HCT116 (cell line): ENCODE measurements at regions not wholly inside any gene's neighbourhood (a gene's known extent, or its start where the extent isn't known, plus 50 kb on each side); places are given as distances from the start of the nearest gene placed in this dataset.

Experiments used
- ATAC-seq: fragments of 200-7000 bp; cut with Tn5 transposase; 2 replicates; pipeline ENCODE4 v1.9.1; 2020; ENCODE audit warnings: mild to moderate bottlenecking, moderate library complexity
- BruUV-seq: library from RNA; stranded (reverse); fragments of 400-500 nt; replicated peaks from 2 replicates; lab custom pipeline; 2021; lab: Mats Ljungman, UMichigan
- CTCF ChIA-PET: fragments of 300-600 bp; sonication (Branson Sonifier 250); formaldehyde crosslinking; loops from one replicate; lab custom pipeline; 2021; ENCODE audit warnings: antibody characterized with exemption; lab: Charles Lee
- POLR2A ChIA-PET: fragments of 300-600, 350-600 bp; sonication (Branson Sonifier 250); formaldehyde crosslinking; loops from one replicate; lab custom pipeline; 2021; ENCODE audit warnings: antibody characterized with exemption; lab: Charles Lee
- RAD21 ChIA-PET, 2 experiments: fragments of 300-600 bp; sonication (Branson Sonifier 250); formaldehyde crosslinking; loops; one replicate each; lab custom pipeline; 2023; ENCODE audit warnings: low total read pairs in 2 of 2; ENCODE audit not compliant: uncharacterized antibody in 2 of 2, unreplicated experiment in 2 of 2, low non-redundant PET in 1 of 2; lab: Charles Lee
- DNase-seq: peaks from one replicate; pipeline ENCODE4 v3.0.0-alpha.2; 2010; ENCODE audit warnings: low read depth, low spot score
- H2AFZ ChIP-seq: fragments of 200-600 bp; shearing (Covaris generic), sonication (generic); 2 replicates; pipeline ENCODE4 v1.6.1; 2017; ENCODE audit warnings: low read depth, mixed run types, mixed read lengths, antibody characterized with exemption, low read length; ENCODE audit not compliant: poor library complexity, severe bottlenecking
- H3K27ac ChIP-seq: 2 replicates; pipeline ENCODE4 v1.5.1; 2012; ENCODE audit warnings: low read depth, low read length
- H3K27me3 ChIP-seq: fragments of 200-600 bp; sonication (generic); 2 replicates; pipeline ENCODE4 v1.6.1; 2016; ENCODE audit warnings: mixed run types, low read length, mixed read lengths; ENCODE audit not compliant: insufficient read depth
- H3K36me3 ChIP-seq, 2 experiments: fragments of 200-500 bp in 1 of 2; fragments of 200-600 bp in 1 of 2; sonication (Bioruptor generic) in 1 of 2; sonication (generic) in 1 of 2; 2 replicates each; pipeline versions ENCODE4 v1.5.1 to v1.6.1; 2014 to 2016; ENCODE audit warnings: low read length in 2 of 2, inconsistent platforms in 1 of 2, mixed read lengths in 1 of 2, mixed run types in 1 of 2; ENCODE audit not compliant: insufficient read depth in 2 of 2, control insufficient read depth in 1 of 2
- H3K4me1 ChIP-seq, 2 experiments: fragments of 200-600 bp in 1 of 2; sonication (generic) in 1 of 2; 2 replicates each; pipeline versions ENCODE4 v1.5.1 to v1.6.1; 2012 to 2017; ENCODE audit warnings: low read length in 2 of 2, inconsistent platforms in 1 of 2, mild to moderate bottlenecking in 1 of 2, mixed read lengths in 1 of 2, mixed run types in 1 of 2, moderate library complexity in 1 of 2; ENCODE audit not compliant: insufficient read depth in 2 of 2, control insufficient read depth in 1 of 2
- H3K4me2 ChIP-seq: fragments of 200-600 bp; sonication (generic); 2 replicates; pipeline ENCODE4 v1.6.1; 2017; ENCODE audit warnings: mixed run types, low read length, mixed read lengths
- H3K4me3 ChIP-seq, 2 experiments: fragments of 200-600 bp in 1 of 2; sonication (generic) in 1 of 2; replicated peaks in 1 of 2; 2 replicates each; pipeline ENCODE4 v1.5.1; 2011 to 2016; ENCODE audit warnings: low read length in 2 of 2, control low read depth in 1 of 2, low read depth in 1 of 2, mild to moderate bottlenecking in 1 of 2, mixed read lengths in 1 of 2, mixed run types in 1 of 2
- H3K79me2 ChIP-seq: fragments of 200-600 bp; sonication (generic); 2 replicates; pipeline ENCODE4 v1.6.1; 2017; ENCODE audit warnings: mild to moderate bottlenecking, mixed run types, low read length, moderate library complexity, mixed read lengths; ENCODE audit not compliant: insufficient read depth
- H3K9ac ChIP-seq: fragments of 200-600 bp; sonication (generic); 2 replicates; pipeline ENCODE4 v1.6.1; 2016; ENCODE audit warnings: low read length, mixed read lengths
- H3K9me2 ChIP-seq: fragments of 200-600 bp; sonication (generic), shearing (Covaris generic); 2 replicates; pipeline ENCODE4 v1.6.1; 2017; ENCODE audit warnings: mixed run types, mild to moderate bottlenecking, moderate library complexity; ENCODE audit not compliant: insufficient read depth
- H3K9me3 ChIP-seq, 2 experiments: fragments of 200-500 bp in 1 of 2; fragments of 200-600 bp in 1 of 2; sonication (Bioruptor generic) in 1 of 2; sonication (generic) in 1 of 2; 2 replicates each; pipeline ENCODE4 v1.6.1; 2014 to 2017; ENCODE audit warnings: low read length in 2 of 2, mixed read lengths in 2 of 2, inconsistent platforms in 1 of 2, low read depth in 1 of 2, mild to moderate bottlenecking in 1 of 2, mixed run types in 1 of 2, moderate library complexity in 1 of 2; ENCODE audit not compliant: control insufficient read depth in 1 of 2, insufficient read depth in 1 of 2
- H4K20me1 ChIP-seq: fragments of 200-600 bp; sonication (generic), shearing (Covaris generic); 2 replicates; pipeline ENCODE4 v1.6.1; 2017; ENCODE audit warnings: mixed run types, mild to moderate bottlenecking, moderate library complexity; ENCODE audit not compliant: insufficient read depth
- CTCF ChIP-seq, 3 experiments: fragments of 200-600 bp in 1 of 3; sonication (generic) in 1 of 3; IDR thresholded peaks in 2 of 3; conservative IDR thresholded peaks in 1 of 3; 2 replicates each; pipeline ENCODE4 v1.5.1; 2012 to 2017; ENCODE audit warnings: low read depth in 2 of 3, low read length in 2 of 3, antibody characterized with exemption in 1 of 3, borderline replicate concordance in 1 of 3, control low read depth in 1 of 3, mild to moderate bottlenecking in 1 of 3, mixed read lengths in 1 of 3, mixed run types in 1 of 3, moderate library complexity in 1 of 3; ENCODE audit not compliant: insufficient read depth in 1 of 3
- EGR1 ChIP-seq: IDR thresholded peaks from 2 replicates; pipeline ENCODE4 v1.6.1; 2012; ENCODE audit warnings: low read depth
- ELF1 ChIP-seq: IDR thresholded peaks from 2 replicates; pipeline ENCODE4 v1.6.1; 2012; ENCODE audit warnings: low read depth, borderline replicate concordance
- EZH2 ChIP-seq: fragments of 200-600 bp; sonication (generic); IDR thresholded peaks from 2 replicates; pipeline ENCODE4 v1.6.1; 2017; ENCODE audit warnings: antibody characterized with exemption, mixed run types
- EZH2phosphoT487 ChIP-seq: fragments of 200-600 bp; IDR thresholded peaks from 2 replicates; pipeline ENCODE4 v1.6.1; 2018; ENCODE audit warnings: antibody characterized with exemption, borderline replicate concordance
- FOSL1 ChIP-seq: IDR thresholded peaks from 2 replicates; pipeline ENCODE4 v1.6.1; 2012; ENCODE audit warnings: low read depth
- JUND ChIP-seq: IDR thresholded peaks from 2 replicates; pipeline ENCODE4 v1.6.1; 2012
- POLR2A ChIP-seq: IDR thresholded peaks from 2 replicates; pipeline ENCODE4 v1.7.0; 2011; ENCODE audit warnings: borderline replicate concordance; ENCODE audit not compliant: insufficient read depth, insufficient read length; ENCODE audit errors: extremely low read depth
- RAD21 ChIP-seq: IDR thresholded peaks from 2 replicates; pipeline ENCODE4 v1.6.1; 2012; ENCODE audit warnings: low read depth, mild to moderate bottlenecking
- REST ChIP-seq: IDR thresholded peaks from 2 replicates; pipeline ENCODE4 v1.6.1; 2012; ENCODE audit warnings: low read depth
- SIN3A ChIP-seq: IDR thresholded peaks from 2 replicates; pipeline ENCODE4 v1.6.1; 2012; ENCODE audit warnings: low read depth
- SP1 ChIP-seq: IDR thresholded peaks from 2 replicates; pipeline ENCODE4 v1.6.1; 2012; ENCODE audit warnings: low read depth
- SRF ChIP-seq: IDR thresholded peaks from 2 replicates; pipeline ENCODE4 v1.6.1; 2012; ENCODE audit warnings: low read depth
- TCF7L2 ChIP-seq: IDR thresholded peaks from 2 replicates; pipeline ENCODE4 v1.7.0; 2011; ENCODE audit warnings: borderline replicate concordance, inconsistent platforms; ENCODE audit not compliant: insufficient read depth, insufficient read length; ENCODE audit errors: extremely low read depth
- ZFX ChIP-seq: fragments of 450-650 bp; IDR thresholded peaks from 2 replicates; pipeline ENCODE4 v1.6.1; 2017
- ZNF274 ChIP-seq: fragments of 200-500 bp; sonication (Bioruptor generic); IDR thresholded peaks from 2 replicates; pipeline ENCODE4 v1.6.1; 2014; ENCODE audit warnings: mild to moderate bottlenecking, low read depth, low read length, inconsistent platforms
- intact Hi-C: fragments of 100-400 bp; cut with micrococcal nuclease; formaldehyde crosslinking; loops from 2 replicates; pipeline ENCODE4 v1.10.0; 2022
- TF ChIP-seq, protein P1 (sequence below): IDR thresholded peaks from 2 replicates; pipeline ENCODE4 v1.6.1; 2012
- TF ChIP-seq, protein P2 (sequence below): IDR thresholded peaks from 2 replicates; pipeline ENCODE4 v1.6.1; 2012
- TF ChIP-seq, protein P3 (sequence below): IDR thresholded peaks from 2 replicates; pipeline ENCODE4 v1.6.1; 2011; ENCODE audit warnings: mild to moderate bottlenecking, low read length, moderate library complexity; ENCODE audit not compliant: insufficient replicate concordance; ENCODE audit errors: extremely low read depth

DNA sequence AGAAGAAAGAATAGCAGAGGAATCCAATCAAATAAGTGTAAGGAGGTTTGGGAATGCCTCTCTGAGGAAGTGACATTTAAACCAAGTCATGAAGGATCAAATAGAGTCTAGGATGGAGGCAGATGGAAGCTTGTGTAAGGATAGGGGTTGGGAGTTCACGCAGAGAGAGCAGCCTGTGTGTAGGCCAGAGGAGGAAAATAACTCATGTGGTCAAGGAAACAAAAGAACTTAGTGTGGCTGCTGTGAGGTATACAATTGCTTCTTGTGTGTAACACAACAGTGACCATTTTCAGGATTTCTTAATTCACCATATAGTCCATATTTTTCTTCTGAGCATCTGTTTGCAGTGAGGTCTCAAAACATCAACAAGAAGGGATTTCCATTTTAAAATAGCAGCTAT lies 77.6 kb upstream of the PACRGL start:
- no peaks in the 10 kb centered on the region for H4K20me1 ChIP-seq
- CTCF ChIA-PET, result no interaction called here

More for the DNA sequence above, 77.6 kb upstream of the PACRGL start:
- peaks cover 3% of the 10 kb centered on the region; the same call in 1 of the 2 replicates for H3K27me3 ChIP-seq
- H3K9me3 ChIP-seq, result no peaks in the 10 kb centered on the region
- no peak overlapping the region for H3K27ac ChIP-seq
- BruUV-seq, result no TSS peak
- POLR2A ChIA-PET, result no interaction called here
- H3K79me2 ChIP-seq, result no peaks in the 10 kb centered on the region
- H3K4me3 ChIP-seq, result no peak overlapping the region
- no peak overlapping the region for H2AFZ ChIP-seq
- RAD21 ChIA-PET, result no interaction called here
- H3K4me2 ChIP-seq, result no peak overlapping the region
- no peaks in the 10 kb centered on the region for H3K36me3 ChIP-seq
- H3K4me1 ChIP-seq, result no peaks in the 10 kb centered on the region
- DNase-seq, result no peak
- ATAC-seq, result no peak
- TF ChIP-seq, protein P1, sequence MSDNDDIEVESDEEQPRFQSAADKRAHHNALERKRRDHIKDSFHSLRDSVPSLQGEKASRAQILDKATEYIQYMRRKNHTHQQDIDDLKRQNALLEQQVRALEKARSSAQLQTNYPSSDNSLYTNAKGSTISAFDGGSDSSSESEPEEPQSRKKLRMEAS, result no peak
- TF ChIP-seq SP1 (no peak), SIN3A (no peak), REST (no peak), ZNF274 (no peak), ELF1 (no peak), SRF (no peak), EGR1 (no peak), FOSL1 (no peak), POLR2A (no peak), ZFX (no peak), JUND (no peak), EZH2 (no peak), RAD21 (no peak), TCF7L2 (no peak), EZH2phosphoT487 (no peak), CTCF (IDR thresholded peaks at IDR 0.05 in 2 of 3, conservative IDR thresholded peaks at IDR 0.05 in 1 of 3; ENCODE audit: borderline replicate concordance in 1 of 3, insufficient read depth in 1 of 3, low read depth in 2 of 3, low read length in 2 of 3) (no peak)
- TF ChIP-seq, protein P2, sequence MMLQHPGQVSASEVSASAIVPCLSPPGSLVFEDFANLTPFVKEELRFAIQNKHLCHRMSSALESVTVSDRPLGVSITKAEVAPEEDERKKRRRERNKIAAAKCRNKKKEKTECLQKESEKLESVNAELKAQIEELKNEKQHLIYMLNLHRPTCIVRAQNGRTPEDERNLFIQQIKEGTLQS, result no peak
- TF ChIP-seq, protein P3, sequence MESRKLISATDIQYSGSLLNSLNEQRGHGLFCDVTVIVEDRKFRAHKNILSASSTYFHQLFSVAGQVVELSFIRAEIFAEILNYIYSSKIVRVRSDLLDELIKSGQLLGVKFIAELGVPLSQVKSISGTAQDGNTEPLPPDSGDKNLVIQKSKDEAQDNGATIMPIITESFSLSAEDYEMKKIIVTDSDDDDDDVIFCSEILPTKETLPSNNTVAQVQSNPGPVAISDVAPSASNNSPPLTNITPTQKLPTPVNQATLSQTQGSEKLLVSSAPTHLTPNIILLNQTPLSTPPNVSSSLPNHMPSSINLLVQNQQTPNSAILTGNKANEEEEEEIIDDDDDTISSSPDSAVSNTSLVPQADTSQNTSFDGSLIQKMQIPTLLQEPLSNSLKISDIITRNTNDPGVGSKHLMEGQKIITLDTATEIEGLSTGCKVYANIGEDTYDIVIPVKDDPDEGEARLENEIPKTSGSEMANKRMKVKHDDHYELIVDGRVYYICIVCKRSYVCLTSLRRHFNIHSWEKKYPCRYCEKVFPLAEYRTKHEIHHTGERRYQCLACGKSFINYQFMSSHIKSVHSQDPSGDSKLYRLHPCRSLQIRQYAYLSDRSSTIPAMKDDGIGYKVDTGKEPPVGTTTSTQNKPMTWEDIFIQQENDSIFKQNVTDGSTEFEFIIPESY, result no peak
- intact Hi-C loops, result no loop called here
- H3K9ac ChIP-seq, result no peak overlapping the region
- no peaks in the 10 kb centered on the region for H3K9me2 ChIP-seq
